Esophagus muscularis mucosa (tissue), 4 donors: ENCODE measurements at regions not wholly inside any gene's neighbourhood (a gene's known extent, or its start where the extent isn't known, plus 50 kb on each side); places are given as distances from the start of the nearest gene placed in this dataset.

Experiments
- CTCF ChIP-seq, 3 experiments: fragments of 200-600 bp in 2 of 3; fragments of 450-650 bp in 1 of 3; sonication (generic) in 2 of 3; IDR thresholded peaks; one replicate each; pipeline ENCODE4 v1.5.1; 2017 to 2019; ENCODE audit warnings: antibody characterized with exemption in 3 of 3, mild to moderate bottlenecking in 2 of 3, moderate library complexity in 1 of 3
- EP300 ChIP-seq: sonication (generic); formaldehyde crosslinking; IDR thresholded peaks from one replicate; pipeline ENCODE4 v1.6.1; 2017; ENCODE audit warnings: antibody characterized with exemption
- POLR2AphosphoS5 ChIP-seq, 2 donors: sonication (generic); formaldehyde crosslinking; IDR thresholded peaks; one replicate each; pipeline ENCODE4 v1.6.1; 2017; ENCODE audit warnings: antibody characterized with exemption in 2 of 2

- TF ChIP-seq CTCF (IDR thresholded peaks at IDR 0.05) (no peak), EP300 (no peak), POLR2AphosphoS5 (IDR thresholded peaks at IDR 0.05) (no peak)
These were observed 77.9 kb upstream of the DUSP22 start for GRCh38 chr6:214428-214827.
